Erythroblast (primary cell): ENCODE measurements at regions not wholly inside any gene's neighbourhood (a gene's known extent, or its start where the extent isn't known, plus 50 kb on each side); places are given as distances from the start of the nearest gene placed in this dataset.

ENCODE experiments used
- GATA1 ChIP-seq: IDR thresholded peaks from 2 replicates; pipeline ENCODE4 v1.6.1; 2011; ENCODE audit warnings: low read depth, mild to moderate bottlenecking, control low read depth, low read length, moderate library complexity
- POLR2A ChIP-seq: IDR thresholded peaks from 2 replicates; pipeline ENCODE4 v1.6.1; 2011; ENCODE audit warnings: mild to moderate bottlenecking, low read length

GRCh38 chr5:75824323-75824722 is 107.1 kb upstream of the POC5 start:
- TF ChIP-seq POLR2A (no peak), GATA1 (no peak)
